Ovary (tissue), 7 donors: ENCODE measurements at regions not wholly inside any gene's neighbourhood (a gene's known extent, or its start where the extent isn't known, plus 50 kb on each side); places are given as distances from the start of the nearest gene placed in this dataset.
"Not testable (repeated sequence)": the region's sequence is repeated elsewhere in the genome, so short reads cannot be mapped to it uniquely, and the experiment has no call there.

Source experiments
- DNase-seq, 5 donors: peaks; one replicate each; pipeline ENCODE4 v3.0.0-alpha.2; 2019 to 2020
- H3K27ac ChIP-seq, 2 donors: fragments of 200-600 bp; one replicate each; pipeline versions ENCODE4 v1.5.1 to v1.8.0; 2019 to 2022
- H3K27me3 ChIP-seq: fragments of 200-600 bp; one replicate; pipeline ENCODE4 v1.8.0; 2022
- H3K36me3 ChIP-seq: fragments of 200-600 bp; sonication (generic); one replicate; pipeline ENCODE4 v1.5.1; 2019
- H3K4me1 ChIP-seq: one replicate; pipeline ENCODE4 v1.8.1; 2013; ENCODE audit warnings: mild to moderate bottlenecking, moderate library complexity; ENCODE audit not compliant: insufficient read depth
- H3K4me3 ChIP-seq: fragments of 200-600 bp; sonication (generic); one replicate; pipeline ENCODE4 v1.5.1; 2017
- H3K9me3 ChIP-seq, 2 donors: fragments of 200-600 bp in 1 of 2; sonication (generic) in 1 of 2; one replicate each; pipeline versions ENCODE4 v1.5.1 to v1.8.1; 2013 to 2019; ENCODE audit warnings: mild to moderate bottlenecking in 1 of 2, moderate library complexity in 1 of 2
- CTCF ChIP-seq, 3 donors: fragments of 450-650 bp in 2 of 3; fragments of 200-600 bp in 1 of 3; IDR thresholded peaks; one replicate each; pipeline versions ENCODE4 v1.5.1 to v1.8.0; 2016 to 2022; ENCODE audit warnings: antibody characterized with exemption in 3 of 3, mild to moderate bottlenecking in 1 of 3
- EP300 ChIP-seq: sonication (generic); formaldehyde crosslinking; IDR thresholded peaks from one replicate; pipeline ENCODE4 v1.6.1; 2017; ENCODE audit warnings: antibody characterized with exemption
- POLR2A ChIP-seq: fragments of 450-650 bp; IDR thresholded peaks from one replicate; pipeline ENCODE4 v1.6.1; 2017; ENCODE audit warnings: antibody characterized with exemption, mild to moderate bottlenecking, moderate library complexity
- WGBS, 3 donors: extraction: QIAGEN DNeasy Blood & Tissue Kit in 1 of 3; methylation state at CpG; one replicate each; pipeline versions ENCODE4 v1.1.5 to v1.1.7; 2013 to 2017; 5-methylcytosine and 5-hydroxymethylcytosine counted together
- intact Hi-C, 4 donors: fragments of 100-400 bp; cut with DNase I; formaldehyde crosslinking; loops; one replicate each; pipeline versions ENCODE4 v1.11.0 to v1.15.1; 2022 to 2023
- donor health status: DM: no; HTN: no; CAD: no; lungs with moderate emphysema.
- donor health status: DM: no; HTN: no; CAD: no.
- donor health status: Bipolar disorder and iron deficiency.
- donor health status: DM: no; HTN: no; CAD: no.
- donor health status: DM: yes; HTN: yes; CAD: no.

DNA sequence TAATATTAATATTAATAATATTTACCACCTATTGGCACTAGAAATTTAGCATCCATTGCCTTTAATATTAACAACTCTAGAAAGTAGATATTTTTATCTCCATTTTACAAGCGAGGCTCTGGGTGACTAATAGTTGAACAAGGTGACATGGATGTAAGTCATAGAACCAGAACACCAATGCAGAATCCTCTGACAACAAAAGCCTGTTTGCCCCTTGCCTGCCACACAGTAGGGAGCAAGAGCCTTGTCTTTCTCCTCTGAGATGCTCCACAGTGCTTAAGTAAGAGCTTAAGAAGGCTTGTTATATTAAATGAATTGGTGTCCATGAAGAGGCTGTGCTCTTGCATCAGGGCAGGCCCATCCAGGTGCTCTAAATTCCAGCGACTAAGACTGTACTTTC is 51.2 kb upstream of the LBX1 start:
- no peak for TF ChIP-seq POLR2A
- no peak for TF ChIP-seq CTCF (IDR thresholded peaks at IDR 0.05)
- no peak for TF ChIP-seq EP300
- intact Hi-C loops: no loop called here
- 90 to 93% (median 91%) methylated on average over 2 of the region's 2 CpGs for WGBS, 3 donors
- H3K4me3 ChIP-seq: no peak overlapping the region
- no peak overlapping the region for H3K27ac ChIP-seq
- H3K27me3 ChIP-seq: no peaks in the 10 kb centered on the region
- no peak for DNase-seq
- H3K36me3 ChIP-seq: no peaks in the 10 kb centered on the region
- H3K9me3 ChIP-seq: no peaks in the 10 kb centered on the region
- peaks cover 2% of the 10 kb centered on the region for H3K4me1 ChIP-seq

GRCh38 chr10:101280921-101281320 is 51.7 kb upstream of the LBX1 start:
- H3K27ac ChIP-seq, H3K27me3 ChIP-seq, H3K36me3 ChIP-seq, H3K9me3 ChIP-seq, DNase-seq, intact Hi-C loops, H3K4me3 ChIP-seq, H3K4me1 ChIP-seq: not testable (repeated sequence)
- WGBS, 3 donors: 79 to 93% (median 89%) methylated on average over 3 of the region's 3 CpGs

DNA sequence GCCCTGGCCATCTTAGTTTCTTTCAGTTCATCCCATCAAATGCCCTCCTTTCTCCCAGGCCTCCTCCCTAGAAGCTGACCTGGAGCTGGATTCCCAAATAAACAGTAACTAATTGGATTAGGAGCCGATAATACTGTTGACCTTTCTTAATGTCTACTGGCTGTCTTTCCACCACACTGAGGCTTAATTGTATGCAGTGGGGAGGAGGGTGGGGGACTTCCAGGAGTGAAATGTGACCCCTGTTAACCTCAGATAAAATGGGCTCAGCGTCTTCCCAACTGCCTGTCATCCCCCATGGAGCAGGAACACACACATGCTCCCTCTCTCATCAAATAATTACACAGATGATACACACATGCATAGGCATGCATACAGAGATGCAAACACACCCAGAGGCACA is 53.7 kb upstream of the LBX1 start:
- TF ChIP-seq POLR2A: no peak
- no peak for TF ChIP-seq CTCF (IDR thresholded peaks at IDR 0.05)
- TF ChIP-seq EP300: no peak
- intact Hi-C loops: no loop called here
- Histone ChIP-seq H3K9me3 (no peaks in the 10 kb centered on the region), H3K4me3 (no peak overlapping the region), H3K4me1 (peaks cover 2% of the 10 kb centered on the region), H3K27me3 (no peaks in the 10 kb centered on the region), H3K27ac (no peak overlapping the region), H3K36me3 (no peaks in the 10 kb centered on the region)
- WGBS, 3 donors: 74 to 84% (median 80%) methylated on average over 2 of the region's 2 CpGs
- no peak for DNase-seq

DNA sequence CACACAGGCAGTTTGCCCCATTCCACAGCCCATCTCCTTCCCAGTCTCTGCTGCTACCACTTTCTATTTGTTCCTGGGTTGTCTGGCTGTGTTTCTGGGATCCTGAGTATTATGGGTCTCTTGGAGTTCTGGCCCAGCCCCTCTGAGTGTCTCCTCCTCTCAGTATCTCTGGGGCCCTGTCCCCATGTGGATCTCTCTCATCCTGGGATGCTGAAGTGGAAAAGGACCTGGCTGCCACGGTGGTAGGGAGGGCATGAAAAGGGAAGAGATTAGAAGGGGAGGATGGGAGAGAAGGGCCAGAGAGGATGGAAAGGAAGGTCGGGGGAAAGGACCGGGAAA is 54.5 kb upstream of the LBX1 start:
- TF ChIP-seq POLR2A (no peak), CTCF (IDR thresholded peaks at IDR 0.05) (no peak), EP300 (no peak)
- 0 to 8% (median 4%) methylated on average over 3 of the region's 3 CpGs for WGBS, 3 donors
- Histone ChIP-seq H3K9me3 (no peaks in the 10 kb centered on the region), H3K4me1 (peaks cover 2% of the 10 kb centered on the region), H3K27me3 (no peaks in the 10 kb centered on the region), H3K27ac (no peak overlapping the region), H3K36me3 (no peaks in the 10 kb centered on the region), H3K4me3 (no peak overlapping the region)
- intact Hi-C loops: no loop called here
- DNase-seq: no peak

GRCh38 chr10:101284101-101284743 is 55.0 kb upstream of the LBX1 start:
- 5 to 8% (median 7%) methylated on average over 52 to 54 of the region's 54 CpGs for WGBS, 3 donors
- peak in 2 of 5 donors; percentile 33 to 37 for DNase-seq
- H3K36me3 ChIP-seq: no peaks in the 10 kb centered on the region
- no peaks in the 10 kb centered on the region for H3K9me3 ChIP-seq
- no peak overlapping the region for H3K27ac ChIP-seq
- H3K4me3 ChIP-seq: no peak overlapping the region
- no peak for TF ChIP-seq POLR2A
- TF ChIP-seq EP300: no peak
- TF ChIP-seq CTCF (IDR thresholded peaks at IDR 0.05): no peak
- peaks cover 2% of the 10 kb centered on the region for H3K4me1 ChIP-seq
- intact Hi-C loops: no loop called here
- H3K27me3 ChIP-seq: no peaks in the 10 kb centered on the region
